ENCODE measurements at regions not wholly inside any gene's neighbourhood (a gene's known extent, or its start where the extent isn't known, plus 50 kb on each side); places are given as distances from the start of the nearest gene placed in this dataset.

GRCh38 chr13:77425705-77426104 lies 98.8 kb upstream of the MYCBP2 start:
- Histone ChIP-seq H3K4me3 (no peak overlapping the region), H3K36me3 (no peaks in the 10 kb centered on the region), H3K27me3 (no peaks in the 10 kb centered on the region), H3K9ac (ENCODE audit: low read depth in 2 of 2, low read length in 2 of 2) (no peak overlapping the region), H3K4me1 (no peaks in the 10 kb centered on the region), H3K27ac (no peak overlapping the region), H3K9me3 (no peaks in the 10 kb centered on the region)
- no peak for DNase-seq
- no peak for TF ChIP-seq CTCF (IDR thresholded peaks at IDR 0.05)
- intact Hi-C loops (cut with DNase I), result no loop called here

GRCh38 chr13:77423296-77423695 lies 96.4 kb upstream of the MYCBP2 start:
- no peak for DNase-seq
- Histone ChIP-seq H3K36me3 (no peaks in the 10 kb centered on the region), H3K27ac (no peak overlapping the region), H3K4me3 (no peak overlapping the region), H3K4me1 (no peaks in the 10 kb centered on the region), H3K27me3 (no peaks in the 10 kb centered on the region), H3K9ac (ENCODE audit: low read depth in 2 of 2, low read length in 2 of 2) (no peak overlapping the region), H3K9me3 (no peaks in the 10 kb centered on the region)
- TF ChIP-seq CTCF (IDR thresholded peaks at IDR 0.05), result no peak
- intact Hi-C loops (cut with DNase I), result no loop called here

DNA sequence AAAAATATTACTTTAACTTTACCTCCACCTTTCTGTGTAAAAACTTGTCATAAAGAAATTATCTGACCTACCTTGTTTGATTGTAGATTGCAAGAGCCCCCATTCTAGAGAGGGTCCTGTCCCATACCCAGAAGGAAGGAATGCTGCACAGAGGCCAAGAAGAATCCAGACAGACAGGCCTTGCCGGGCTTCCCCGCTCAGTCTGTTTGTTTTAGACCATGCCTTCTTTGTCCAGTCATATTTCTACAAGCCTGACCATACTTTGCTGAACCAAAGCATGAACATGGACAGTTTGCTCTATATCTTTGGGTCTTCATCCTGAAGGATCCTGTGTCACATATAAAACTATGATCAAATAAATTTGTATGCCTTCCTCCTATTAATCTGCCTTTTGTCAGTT lies 95.8 kb upstream of the MYCBP2 start:
- Histone ChIP-seq H3K27ac (no peak overlapping the region), H3K4me3 (no peak overlapping the region), H3K9ac (ENCODE audit: low read depth in 2 of 2, low read length in 2 of 2) (no peak overlapping the region), H3K27me3 (no peaks in the 10 kb centered on the region), H3K9me3 (no peaks in the 10 kb centered on the region), H3K36me3 (no peaks in the 10 kb centered on the region), H3K4me1 (no peaks in the 10 kb centered on the region)
- no peak for DNase-seq
- intact Hi-C loops (cut with DNase I), result no loop called here
- TF ChIP-seq CTCF (IDR thresholded peaks at IDR 0.05), result no peak

DNA sequence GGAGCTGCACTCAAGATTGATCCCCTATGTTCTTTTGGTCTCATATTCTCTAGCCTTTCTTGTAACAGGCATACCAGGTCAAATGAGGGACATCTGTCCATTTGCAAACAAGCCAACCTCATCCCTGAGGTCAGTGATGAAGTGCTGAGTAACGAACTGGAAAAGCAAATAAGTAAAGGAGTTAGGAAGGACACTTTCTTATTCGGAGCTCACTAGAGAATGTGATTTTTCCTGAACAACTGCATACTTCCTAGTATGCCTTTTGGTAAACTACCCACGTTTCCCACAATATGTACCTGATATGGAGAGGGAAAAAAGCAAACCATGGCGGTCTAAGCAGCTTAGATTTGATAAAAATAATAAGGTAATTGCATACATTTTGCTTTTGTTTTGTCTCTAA lies 91.0 kb upstream of the MYCBP2 start:
- no peak for DNase-seq
- TF ChIP-seq CTCF (IDR thresholded peaks at IDR 0.05), result no peak
- no peaks in the 10 kb centered on the region for H3K9me3 ChIP-seq
- no peak overlapping the region for H3K4me3 ChIP-seq
- no peak overlapping the region for H3K9ac ChIP-seq (ENCODE audit: low read depth in 2 of 2, low read length in 2 of 2)
- no peaks in the 10 kb centered on the region for H3K27me3 ChIP-seq
- no peaks in the 10 kb centered on the region for H3K4me1 ChIP-seq
- H3K36me3 ChIP-seq, result no peaks in the 10 kb centered on the region
- intact Hi-C loops (cut with DNase I), result no loop called here
- H3K27ac ChIP-seq, result no peak overlapping the region

DNA sequence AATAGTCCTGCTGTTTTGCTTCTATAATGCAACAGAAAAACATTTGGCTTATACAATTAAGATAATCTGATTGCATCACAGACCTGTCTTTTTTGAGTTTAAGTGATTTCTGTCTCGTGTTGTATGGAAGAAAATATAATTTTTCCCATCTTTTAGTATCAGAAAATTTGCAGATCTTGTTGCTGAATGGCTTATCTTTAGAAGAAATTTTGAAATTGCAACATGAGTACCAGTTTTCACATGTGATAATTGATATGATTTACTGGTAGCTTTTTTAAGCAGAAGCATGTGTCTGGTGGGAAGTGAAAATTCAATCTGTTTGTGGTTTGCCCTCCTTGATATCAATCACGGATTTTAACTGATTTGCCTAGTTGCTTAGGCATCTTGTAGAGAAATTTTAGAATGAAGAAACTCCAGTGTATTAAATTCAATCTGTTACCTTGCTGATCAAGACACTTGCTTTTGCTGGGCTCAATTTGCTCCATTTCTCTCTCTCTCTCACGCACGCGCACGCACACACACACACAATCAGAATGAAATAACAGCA lies 89.8 kb upstream of the MYCBP2 start:
- Histone ChIP-seq H3K36me3 (no peaks in the 10 kb centered on the region), H3K27ac (no peak overlapping the region), H3K4me1 (no peaks in the 10 kb centered on the region), H3K9me3 (no peaks in the 10 kb centered on the region), H3K4me3 (no peak overlapping the region), H3K27me3 (no peaks in the 10 kb centered on the region), H3K9ac (ENCODE audit: low read depth in 2 of 2, low read length in 2 of 2) (no peak overlapping the region)
- TF ChIP-seq CTCF (IDR thresholded peaks at IDR 0.05), result no peak
- no peak for DNase-seq
- intact Hi-C loops (cut with DNase I), result no loop called here
